Renal pelvis (tissue), 1 donor: ENCODE measurements at regions not wholly inside any gene's neighbourhood (a gene's known extent, or its start where the extent isn't known, plus 50 kb on each side); places are given as distances from the start of the nearest gene placed in this dataset.

Experiments used
- DNase-seq: peaks from one replicate; pipeline ENCODE4 v3.0.0-alpha.2; 2013

DNA sequence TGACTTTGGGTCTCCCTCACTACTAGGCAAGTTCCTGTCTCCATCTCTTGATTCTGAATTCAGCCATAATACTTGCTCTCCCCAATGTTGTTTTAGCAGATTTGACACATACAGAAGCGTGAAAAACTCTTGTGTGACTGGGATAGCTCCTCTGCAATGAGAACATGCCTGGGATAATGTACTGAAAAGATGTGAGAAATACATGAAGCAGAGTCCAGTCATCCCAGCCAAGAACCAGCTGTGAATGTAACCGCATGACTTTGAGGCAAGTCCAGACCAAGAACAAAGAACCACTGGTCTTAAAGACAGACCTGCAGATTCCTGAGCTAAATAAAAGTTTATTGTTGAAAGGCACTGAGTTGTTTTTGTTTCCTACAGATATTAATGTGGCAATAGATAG lies 135.0 kb downstream of the NMUR2 start:
- no peak for DNase-seq

DNA sequence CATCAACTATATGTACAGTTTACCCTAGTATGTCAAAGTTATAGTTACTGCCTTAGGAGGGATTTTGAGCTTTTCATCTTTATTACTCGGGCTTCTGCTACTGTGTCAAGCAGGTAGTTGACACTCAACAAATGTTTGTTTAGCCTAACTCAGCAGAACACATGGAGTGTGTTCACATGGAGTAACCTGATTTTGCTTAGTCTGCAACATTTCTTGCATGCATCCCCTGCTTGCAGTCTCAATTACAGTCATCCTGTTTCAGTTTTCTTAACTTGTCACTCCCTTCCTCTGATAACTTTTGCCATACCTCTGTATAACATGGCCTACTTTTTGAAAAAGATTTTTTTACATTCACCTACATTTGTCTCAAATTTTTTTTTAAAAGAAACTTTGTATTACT lies 135.5 kb downstream of the NMUR2 start:
- no peak for DNase-seq

DNA sequence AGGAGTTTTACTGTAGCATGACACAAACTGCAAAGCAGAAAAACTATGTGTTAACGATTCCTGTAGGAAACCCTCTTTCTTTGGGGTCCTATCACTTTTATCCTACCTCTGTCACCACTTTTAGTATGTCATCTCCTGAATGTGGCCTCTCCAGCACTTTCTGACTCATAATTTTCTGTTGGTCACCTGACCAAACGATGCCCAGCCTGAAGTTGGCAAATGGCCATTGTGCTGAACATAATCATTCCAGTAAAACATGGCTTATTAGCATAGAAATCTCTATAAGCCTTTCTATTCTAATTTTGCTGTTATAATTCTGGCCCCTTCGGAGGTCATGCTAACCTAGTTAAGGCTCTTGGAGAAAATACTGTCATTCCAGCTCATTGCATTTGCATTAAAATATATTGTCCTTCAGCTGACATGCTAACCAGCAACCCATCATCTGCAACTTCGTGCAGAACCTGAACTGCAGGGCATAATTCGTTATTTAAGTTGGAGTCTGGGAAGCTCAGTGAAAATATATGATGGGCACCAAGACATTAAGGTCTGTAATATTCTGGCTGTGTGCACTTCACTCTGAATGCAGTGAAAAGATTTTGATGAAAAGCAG lies 140.3 kb downstream of the NMUR2 start:
- DNase-seq: no peak

DNA sequence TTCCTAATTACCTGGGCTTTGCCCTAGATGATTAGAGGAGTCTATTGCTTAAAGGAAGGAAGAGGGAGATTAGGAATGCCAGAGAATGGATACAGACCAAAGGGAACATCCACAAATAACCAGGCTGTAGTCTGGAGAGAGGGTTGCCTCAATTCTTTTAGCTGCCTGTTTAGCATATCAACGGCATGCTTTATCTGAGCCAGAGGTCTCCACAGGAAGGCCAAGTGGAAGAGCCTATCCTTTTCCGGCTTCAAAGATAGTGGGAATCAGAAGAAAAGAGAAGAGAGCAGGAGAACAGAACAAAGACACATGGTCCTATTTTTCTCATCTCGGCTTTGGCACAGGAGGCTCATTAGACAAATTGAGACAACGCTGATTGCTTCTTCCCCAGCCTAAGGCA lies 142.4 kb downstream of the NMUR2 start:
- DNase-seq: no peak

DNA sequence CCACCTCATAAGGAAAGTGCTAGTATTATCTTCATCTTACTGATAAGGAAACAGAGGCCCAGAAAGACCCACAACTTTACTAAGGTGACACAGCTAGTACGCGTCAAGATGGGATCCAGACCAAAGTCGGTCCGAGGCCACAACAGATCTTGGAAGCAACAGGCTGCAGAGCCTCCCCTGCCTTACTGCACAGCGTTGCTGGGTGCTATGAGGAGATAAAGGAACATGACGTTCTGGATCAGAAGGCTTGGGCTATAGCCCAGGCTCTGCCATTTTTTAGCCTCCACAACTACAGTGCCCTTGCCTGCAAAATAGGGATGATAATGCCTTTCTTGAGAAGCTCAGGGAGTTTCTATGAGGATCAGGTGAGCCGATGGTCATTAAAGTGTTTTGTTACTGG lies 144.1 kb downstream of the NMUR2 start:
- no peak for DNase-seq

DNA sequence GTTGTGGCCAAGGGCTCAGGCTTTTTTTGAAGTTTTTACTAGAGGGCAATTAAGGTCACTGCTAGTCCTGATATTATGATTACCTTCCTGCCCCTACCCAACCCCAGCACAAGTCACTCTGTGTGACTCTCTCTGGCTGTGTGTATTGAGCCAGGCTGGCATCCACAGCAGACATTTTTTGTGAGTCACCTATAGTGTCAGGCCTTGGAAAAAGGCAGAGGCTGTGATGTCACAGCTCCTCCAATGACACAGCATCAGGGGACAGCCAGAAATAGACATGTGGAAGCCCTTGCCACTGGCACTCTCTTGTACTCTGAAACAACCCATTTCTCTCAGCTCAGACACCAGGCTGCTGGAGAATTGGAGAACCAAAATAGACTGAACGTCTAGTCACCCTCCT lies 145.4 kb downstream of the NMUR2 start:
- no peak for DNase-seq

DNA sequence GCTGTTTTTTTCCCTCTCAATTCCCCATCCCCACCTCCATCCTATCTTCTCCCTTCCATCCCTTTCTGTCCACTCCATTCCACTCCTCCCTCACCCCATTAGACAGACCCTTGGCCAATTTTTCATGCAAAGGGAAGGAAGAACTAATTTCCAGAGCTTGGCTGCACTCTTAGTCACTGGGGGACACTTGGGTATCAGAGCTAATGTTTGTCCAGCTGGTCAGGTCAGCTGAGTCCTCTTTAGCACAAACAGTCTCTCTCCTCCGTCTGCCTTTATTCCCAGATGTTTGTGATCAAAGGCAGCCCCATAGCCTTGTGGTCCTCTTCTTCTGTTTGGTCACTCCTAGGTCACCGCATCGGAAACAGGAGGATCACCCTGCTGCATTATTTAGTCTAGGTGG lies 148.5 kb downstream of the NMUR2 start:
- no peak for DNase-seq

DNA sequence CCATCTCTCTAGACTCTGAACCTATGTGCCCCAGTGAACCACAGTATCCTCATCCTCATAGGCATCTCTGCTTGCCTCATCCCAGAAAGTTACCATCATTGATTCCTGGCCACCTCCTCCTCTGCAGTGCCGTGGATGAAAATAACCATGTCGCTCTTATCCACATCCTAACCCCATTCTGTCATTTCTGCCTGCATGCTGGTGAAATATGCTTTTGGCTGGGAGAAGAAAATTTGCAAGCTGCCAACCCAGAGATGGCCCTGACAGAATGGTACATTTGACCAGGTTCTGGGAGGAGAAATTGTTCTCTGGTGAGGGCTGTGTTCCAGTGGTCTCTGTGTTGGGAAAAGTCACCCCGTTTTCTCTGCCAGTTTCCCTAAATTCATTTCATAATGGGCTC lies 149.7 kb downstream of the NMUR2 start:
- no peak for DNase-seq

DNA sequence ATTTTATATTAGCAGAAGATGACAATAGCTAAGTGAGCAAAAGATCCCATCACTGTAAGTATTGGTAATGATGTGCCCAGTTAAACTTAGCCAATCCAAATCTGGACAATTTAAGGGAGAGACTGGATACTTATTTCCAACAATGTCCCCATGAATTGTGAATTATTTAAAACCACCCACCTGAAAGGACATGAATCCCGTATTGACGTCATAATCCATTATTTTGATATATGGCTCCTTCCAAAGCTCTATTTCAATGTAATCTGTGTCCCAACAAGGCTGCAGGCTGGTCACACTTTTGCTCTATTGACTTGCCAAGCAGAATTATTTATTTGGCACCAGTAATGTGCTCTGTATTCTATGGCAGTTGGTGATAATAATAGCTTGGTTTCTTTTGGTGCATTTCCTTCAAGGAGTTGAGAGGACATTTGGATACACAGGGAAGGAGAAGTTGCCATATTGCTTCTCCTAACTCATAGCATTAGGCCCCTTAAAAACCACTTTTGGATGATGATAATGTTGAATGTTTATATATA lies 157.2 kb downstream of the NMUR2 start:
- no peak for DNase-seq

DNA sequence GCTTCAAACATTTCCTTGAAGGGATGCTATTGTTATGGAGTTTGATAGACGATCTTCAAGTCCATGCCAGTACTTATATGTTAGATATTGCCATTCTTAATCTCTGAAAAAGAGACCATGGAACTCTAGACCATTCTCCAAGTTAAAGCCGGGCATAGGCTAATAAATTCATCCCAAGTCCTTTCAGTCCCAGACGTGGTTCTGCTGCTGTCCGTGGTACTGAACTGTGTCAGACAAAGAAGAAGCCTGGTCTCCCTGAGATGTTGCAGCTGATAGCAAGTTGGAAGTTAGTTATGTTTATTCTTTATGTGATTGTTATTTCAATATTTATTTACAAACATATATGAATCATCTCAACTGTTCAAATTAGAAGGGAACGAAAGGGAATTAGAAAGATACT lies 158.7 kb downstream of the NMUR2 start:
- peak; percentile 60 for DNase-seq

DNA sequence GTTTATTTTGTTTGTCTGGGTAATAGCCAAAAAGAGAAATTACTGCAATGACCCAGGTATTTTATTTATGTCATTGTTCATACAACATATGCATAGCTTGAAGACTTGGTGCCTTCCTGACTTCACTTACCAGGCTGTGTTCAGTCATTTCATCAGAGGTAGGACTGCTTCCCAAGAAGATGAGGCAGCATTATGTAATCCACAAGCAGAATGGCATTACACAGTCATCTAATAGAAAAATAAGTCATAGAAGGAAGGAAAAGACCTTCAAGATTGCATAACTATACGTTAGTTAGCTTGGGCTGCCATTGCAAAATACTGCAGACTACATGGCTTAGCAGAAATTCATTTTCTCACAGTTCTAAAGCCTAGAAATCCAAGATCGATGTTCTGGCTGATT lies 167.5 kb downstream of the NMUR2 start:
- no peak for DNase-seq

DNA sequence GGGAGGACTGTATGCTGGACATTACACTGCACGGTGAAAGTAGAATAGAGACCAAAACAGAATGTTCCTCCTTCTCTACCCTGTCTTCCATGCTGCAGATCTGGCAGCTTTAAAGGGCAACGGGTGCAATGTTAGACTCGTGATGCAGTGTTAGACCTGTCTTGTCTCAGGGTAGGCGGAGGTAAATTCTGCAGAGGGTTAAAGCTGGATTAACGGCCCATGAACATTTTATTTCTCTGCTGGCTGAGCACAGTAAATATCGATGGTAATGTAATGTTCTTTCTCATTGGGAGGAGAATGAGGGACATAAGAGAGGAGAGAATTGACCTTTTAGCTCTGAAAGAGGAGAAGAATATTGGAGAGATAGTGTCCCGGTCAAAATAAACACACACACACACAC lies 178.9 kb downstream of the NMUR2 start:
- peak; percentile 28 for DNase-seq

DNA sequence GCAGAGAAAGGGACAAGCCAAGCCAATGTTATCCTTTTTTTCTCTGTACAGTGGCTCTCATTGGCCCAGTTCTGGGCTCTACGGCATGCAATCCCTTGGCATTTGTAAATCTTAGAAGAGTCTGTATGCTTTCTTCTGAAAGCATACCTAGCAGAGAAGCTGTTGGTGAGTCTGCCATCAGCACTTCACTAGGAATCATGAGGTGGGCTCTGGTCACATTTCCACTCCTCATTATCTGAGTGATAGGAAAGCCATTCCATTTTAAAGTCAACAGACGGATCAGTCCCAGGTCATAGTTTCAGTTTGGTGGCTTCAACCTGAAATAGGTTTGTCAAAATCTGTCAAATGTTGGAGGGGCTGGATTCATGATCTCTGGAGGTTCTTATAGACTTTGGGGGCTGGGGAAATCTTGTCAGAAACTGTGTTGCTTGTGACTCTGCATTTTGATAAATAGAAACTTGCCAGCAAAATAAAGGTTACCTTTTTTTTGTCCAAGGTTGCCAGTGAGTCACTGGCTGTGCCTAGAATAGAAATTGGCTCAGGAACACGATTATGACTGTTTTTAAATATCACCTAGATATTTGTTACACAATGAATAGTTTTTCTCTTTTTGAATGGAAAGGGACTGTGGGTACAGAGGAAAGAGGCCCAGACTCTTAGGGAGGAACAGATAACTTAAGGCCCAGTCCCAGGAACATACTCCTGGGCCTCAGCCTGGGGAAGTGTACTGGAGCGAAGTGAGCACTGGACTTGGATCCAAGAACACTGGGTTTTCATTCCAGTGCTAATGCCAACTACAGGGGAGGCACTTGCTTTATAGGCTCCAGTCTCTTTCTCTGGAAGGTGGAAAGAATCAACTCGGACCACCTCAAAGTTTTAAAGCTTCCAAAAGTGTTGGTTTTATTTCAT lies 183.1 kb downstream of the NMUR2 start:
- no peak for DNase-seq

DNA sequence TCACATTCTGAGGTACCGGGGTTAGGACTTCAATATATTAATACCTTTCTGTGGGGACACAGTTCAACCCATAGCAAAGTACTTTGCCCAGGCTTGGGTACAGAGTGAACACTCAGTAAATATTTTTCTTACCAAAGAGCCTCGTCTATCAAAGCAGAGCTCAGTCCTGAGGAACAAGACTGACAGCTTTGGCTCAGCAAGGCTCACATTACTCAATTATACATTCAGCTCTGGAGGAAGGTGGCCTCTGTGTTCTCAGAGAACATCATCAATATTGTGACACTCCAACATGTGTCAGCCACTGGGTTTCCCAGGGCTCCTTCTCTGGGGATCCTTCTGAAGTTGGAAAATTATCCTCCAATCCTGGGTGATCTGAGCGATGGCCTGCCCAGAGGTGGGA lies 186.4 kb downstream of the NMUR2 start:
- DNase-seq: no peak

DNA sequence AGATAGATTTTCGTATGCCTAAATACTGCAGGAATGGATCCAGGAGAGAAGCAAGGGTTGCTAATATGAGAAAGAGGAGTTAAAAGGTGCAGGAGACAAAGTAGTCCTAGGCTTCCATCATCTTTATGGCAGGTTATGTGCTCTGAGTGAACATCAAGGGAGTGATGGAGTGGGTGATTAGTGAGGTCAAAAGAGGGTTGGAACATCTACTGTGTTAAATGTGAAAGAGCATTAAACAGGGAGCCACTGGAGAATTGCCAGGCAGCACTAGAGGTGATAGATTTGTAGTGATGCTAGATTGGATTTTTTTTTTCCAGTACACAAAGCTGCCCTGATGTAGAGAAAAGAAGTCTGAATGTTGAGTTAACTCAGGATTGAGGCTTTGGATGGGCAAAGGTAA lies 199.3 kb downstream of the NMUR2 start:
- no peak for DNase-seq

DNA sequence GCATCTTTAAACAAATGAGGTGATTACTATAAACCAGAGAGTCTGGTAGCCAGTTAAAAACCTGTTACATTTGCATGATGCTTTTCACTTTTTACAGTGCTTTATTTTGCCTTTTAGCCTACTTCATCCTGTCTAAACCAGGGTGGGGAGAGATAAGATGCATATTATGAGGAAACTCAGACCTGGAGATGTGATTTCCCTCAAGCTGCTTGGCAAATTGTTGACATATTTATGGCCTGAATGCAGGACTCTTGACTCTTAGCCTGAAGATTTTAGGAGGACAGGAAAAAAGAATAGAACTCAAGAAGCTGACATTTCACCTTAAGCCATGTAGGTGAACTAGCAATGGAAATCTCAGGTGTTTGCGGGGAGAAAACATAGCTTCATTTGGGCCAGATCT lies 202.8 kb downstream of the NMUR2 start:
- DNase-seq: no peak

DNA sequence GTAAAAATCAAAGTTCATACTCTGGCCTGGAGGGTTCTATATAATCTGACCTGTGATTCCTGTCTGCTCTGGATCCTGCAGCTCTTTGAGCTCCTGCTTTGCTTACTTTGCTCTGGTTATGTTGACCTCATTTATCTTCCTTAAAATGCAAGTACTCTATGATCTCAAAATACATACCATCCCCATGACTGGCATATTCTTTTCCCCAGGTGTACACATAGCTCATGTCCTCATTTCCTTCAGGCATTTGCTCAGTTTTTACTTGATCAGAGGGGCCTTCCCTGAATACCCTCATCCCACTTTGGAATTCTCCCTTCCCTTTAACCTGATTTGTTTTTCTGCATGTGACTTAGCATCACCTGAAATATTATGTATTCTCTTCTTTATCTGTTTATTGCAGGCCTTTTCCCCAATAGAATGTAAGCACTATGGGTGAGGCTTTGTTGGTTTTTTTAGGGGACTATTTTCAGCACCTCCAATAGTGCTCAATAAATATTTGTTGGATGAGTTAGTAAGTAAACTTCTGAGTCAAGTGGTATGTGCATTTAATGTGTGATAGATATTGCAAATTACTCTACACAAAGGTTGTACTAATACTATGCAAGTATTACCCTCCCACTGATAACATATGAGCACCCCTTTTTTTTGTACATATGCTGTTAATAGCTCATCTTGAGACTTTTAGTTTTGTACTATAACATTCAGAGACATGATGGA lies 211.5 kb downstream of the NMUR2 start:
- no peak for DNase-seq

DNA sequence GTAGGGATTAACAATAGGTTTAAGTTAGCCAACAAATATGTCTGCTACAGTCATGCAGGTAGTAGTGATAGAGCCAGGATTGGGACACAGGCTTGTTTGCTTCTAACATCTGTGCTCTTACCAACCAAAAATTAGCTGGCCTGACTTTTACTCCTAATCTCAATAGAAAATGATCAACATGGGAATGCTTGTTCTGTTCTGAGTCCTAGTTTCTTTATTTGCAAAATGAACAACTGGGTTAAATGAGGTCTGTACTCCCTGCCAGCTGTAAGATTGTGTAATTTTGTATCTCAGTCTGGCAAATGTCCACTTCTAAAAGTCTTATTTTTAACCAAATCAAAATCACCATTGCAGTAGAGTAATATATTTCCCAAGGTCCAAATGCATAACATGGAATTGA lies 216.8 kb downstream of the NMUR2 start:
- DNase-seq: no peak

DNA sequence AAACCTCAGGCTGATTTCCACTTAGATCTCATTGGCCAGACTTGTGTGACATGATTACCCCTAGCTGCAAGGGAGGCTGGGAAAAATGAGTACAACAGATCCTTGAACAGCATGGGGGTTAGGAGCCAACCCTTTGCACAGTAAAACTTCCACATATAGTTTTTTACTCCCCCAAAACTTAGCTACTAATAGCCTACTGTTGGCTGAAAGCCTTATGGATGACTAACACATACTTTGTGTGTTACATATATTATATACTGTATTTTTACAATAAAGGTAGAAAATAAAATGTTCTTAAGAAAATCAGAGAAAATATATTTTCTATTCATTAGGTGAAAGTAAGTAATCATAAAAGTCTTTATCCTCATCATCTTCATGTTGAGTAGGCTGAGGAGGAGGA lies 217.4 kb downstream of the NMUR2 start:
- no peak for DNase-seq

DNA sequence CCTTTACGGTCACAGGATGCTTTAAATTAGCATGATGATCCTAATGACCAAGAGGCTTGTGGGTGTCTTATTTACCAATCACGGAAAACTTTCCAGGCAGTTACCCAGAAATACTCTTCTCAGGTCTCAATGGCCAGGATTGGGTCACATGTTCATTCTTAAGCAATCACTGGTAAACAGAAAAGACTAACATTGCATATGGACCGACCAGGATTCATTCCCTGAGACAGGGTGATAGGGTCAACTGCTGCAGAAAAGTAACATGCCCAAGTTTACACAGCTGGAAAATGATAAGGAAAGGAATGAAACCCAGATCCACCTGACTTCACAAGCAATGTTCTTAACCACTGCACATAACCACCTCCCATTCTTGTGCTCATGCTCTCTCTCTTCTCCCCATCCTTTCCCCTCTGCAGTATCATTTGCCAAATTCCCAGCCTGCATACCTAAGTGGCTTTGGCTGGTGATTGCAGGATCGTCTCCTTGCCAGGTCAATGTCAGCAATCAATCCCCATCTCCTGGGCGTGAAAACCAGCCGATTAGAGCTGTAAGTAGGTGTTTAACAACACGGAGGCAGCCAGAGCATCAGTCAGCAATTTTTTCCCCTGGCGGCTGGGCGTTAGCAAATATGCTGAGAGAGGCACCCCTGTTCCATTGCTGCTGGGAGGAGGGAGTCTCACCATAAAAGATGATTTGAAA lies 219.4 kb downstream of the NMUR2 start:
- no peak for DNase-seq

DNA sequence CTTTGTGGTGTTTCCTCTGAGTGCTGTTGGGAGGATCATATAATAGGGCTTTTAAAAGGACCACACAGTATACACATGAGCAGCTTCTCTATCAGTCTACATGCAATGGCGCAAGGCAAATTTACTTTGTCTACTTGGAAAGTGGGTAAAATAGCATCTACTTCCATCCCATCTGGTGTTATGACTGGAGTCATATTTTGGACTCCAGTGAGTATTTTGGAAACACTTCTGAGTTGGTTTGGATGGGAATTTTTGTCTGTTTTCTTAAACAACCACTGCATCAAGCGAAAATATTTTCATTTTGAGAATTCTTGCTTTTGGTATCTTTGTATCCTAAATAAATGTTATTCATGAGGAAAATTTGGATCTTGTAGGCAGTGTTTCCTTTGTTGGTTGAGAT lies 220.8 kb downstream of the NMUR2 start:
- DNase-seq: no peak

DNA sequence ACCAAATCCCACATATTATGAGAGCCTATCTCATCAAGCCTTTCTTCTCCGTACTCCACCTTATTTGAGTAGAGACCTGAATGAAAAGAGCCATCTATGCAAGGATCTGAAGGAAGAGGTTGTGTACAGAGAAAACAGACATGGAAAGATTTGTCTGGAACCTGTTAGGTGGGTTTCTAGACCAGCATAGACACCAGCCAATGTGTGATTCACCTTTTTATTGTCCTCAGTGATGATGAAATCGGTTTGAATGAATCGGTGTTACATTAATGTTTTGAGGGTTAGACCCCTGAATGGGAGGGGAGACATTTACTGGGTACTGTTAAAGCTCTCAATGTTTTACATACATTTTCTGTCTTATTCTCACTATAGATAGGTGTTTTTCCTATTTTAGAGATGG lies 223.6 kb downstream of the NMUR2 start:
- DNase-seq: no peak
